DOHH2 (cell line): ENCODE measurements at regions not wholly inside any gene's neighbourhood (a gene's known extent, or its start where the extent isn't known, plus 50 kb on each side); places are given as distances from the start of the nearest gene placed in this dataset.

ENCODE experiments used
- CTCF ChIP-seq: fragments of 200-600 bp; sonication (generic); IDR thresholded peaks from one replicate; pipeline ENCODE4 v1.5.1; 2014; ENCODE audit warnings: antibody characterized with exemption, mild to moderate bottlenecking, low read depth, low read length; ENCODE audit not compliant: poor library complexity, severe bottlenecking
- EZH2phosphoT487 ChIP-seq: fragments of 200-600 bp; sonication (generic); IDR thresholded peaks from 2 replicates; pipeline ENCODE4 v1.6.1; 2017; ENCODE audit warnings: borderline replicate concordance, mild to moderate bottlenecking, antibody characterized with exemption, low read length, moderate library complexity, mixed read lengths

- TF ChIP-seq CTCF (no peak), EZH2phosphoT487 (no peak)
These were observed 84.8 kb downstream of the ENGASE start for GRCh38 chr17:79159471-79159870.
